ENCODE measurements at regions not wholly inside any gene's neighbourhood (a gene's known extent, or its start where the extent isn't known, plus 50 kb on each side); places are given as distances from the start of the nearest gene placed in this dataset.

- H3K4me3 ChIP-seq = no peak overlapping the region
- H3K27me3 ChIP-seq = no peaks in the 10 kb centered on the region
- H3K9me3 ChIP-seq = no peaks in the 10 kb centered on the region
- H3K27ac ChIP-seq = no peak overlapping the region
- 88 to 90% methylated on average over 2 of the region's 2 CpGs for WGBS, 2 donors
- no peak for TF ChIP-seq CTCF (IDR thresholded peaks at IDR 0.05)
- no peak for TF ChIP-seq POLR2A (IDR thresholded peaks at IDR 0.05)
- H3K36me3 ChIP-seq (ENCODE audit: low read depth, missing control alignments) = no peaks in the 10 kb centered on the region
- intact Hi-C loops (cut with DNase I; ENCODE audit: low total_unique reads) = no loop called here
- DNase-seq = no peak
- no peaks in the 10 kb centered on the region for H3K4me1 ChIP-seq
These were observed 109.9 kb upstream of the DOCK1 start for GRCh38 chr10:126795318-126795717.

GRCh38 chr10:126798649-126799048 lies 106.6 kb upstream of the DOCK1 start:
- WGBS, 2 donors = 72 to 81% methylated on average over 6 to 13 of the region's 13 CpGs
- Histone ChIP-seq H3K36me3 (ENCODE audit: low read depth, missing control alignments) (no peaks in the 10 kb centered on the region), H3K4me3 (no peak overlapping the region), H3K27me3 (no peaks in the 10 kb centered on the region), H3K4me1 (no peaks in the 10 kb centered on the region), H3K9me3 (no peaks in the 10 kb centered on the region), H3K27ac (no peak overlapping the region)
- no peak for DNase-seq
- intact Hi-C loops (cut with DNase I; ENCODE audit: low total_unique reads) = no loop called here
- TF ChIP-seq POLR2A (IDR thresholded peaks at IDR 0.05) = no peak
- no peak for TF ChIP-seq CTCF (IDR thresholded peaks at IDR 0.05)

DNA sequence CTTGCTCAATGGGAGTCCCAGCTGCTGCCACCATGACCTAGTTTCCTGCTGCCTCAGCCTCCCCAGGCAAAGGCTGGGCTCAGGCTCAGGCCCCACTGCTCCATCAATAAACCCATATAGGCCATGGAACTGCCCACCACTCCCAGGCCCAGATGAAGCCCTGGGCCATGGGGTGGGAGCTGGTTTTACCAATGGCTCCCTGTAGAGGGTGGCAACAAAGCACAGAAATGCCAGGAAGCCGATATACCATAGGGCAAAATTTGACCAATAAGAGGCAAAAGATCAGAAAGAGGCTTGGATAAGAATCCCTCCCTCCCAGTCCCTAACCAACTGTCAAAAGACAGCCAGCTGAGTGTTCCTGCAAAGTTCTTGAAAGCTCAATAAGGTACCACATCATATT lies 101.8 kb upstream of the DOCK1 start:
- 86 to 100% methylated on average over 1 of the region's 1 CpG for WGBS, 2 donors
- Histone ChIP-seq H3K4me1 (no peaks in the 10 kb centered on the region), H3K4me3 (no peak overlapping the region), H3K27ac (no peak overlapping the region), H3K27me3 (no peaks in the 10 kb centered on the region), H3K9me3 (no peaks in the 10 kb centered on the region), H3K36me3 (ENCODE audit: low read depth, missing control alignments) (no peaks in the 10 kb centered on the region)
- intact Hi-C loops (cut with DNase I; ENCODE audit: low total_unique reads) = no loop called here
- no peak for DNase-seq
- TF ChIP-seq CTCF (IDR thresholded peaks at IDR 0.05) (no peak), POLR2A (IDR thresholded peaks at IDR 0.05) (no peak)

GRCh38 chr10:126804396-126804795 lies 100.8 kb upstream of the DOCK1 start:
- intact Hi-C loops (cut with DNase I; ENCODE audit: low total_unique reads) = no loop called here
- Histone ChIP-seq H3K27ac (no peak overlapping the region), H3K4me1 (no peaks in the 10 kb centered on the region), H3K4me3 (no peak overlapping the region), H3K36me3 (ENCODE audit: low read depth, missing control alignments) (no peaks in the 10 kb centered on the region), H3K27me3 (no peaks in the 10 kb centered on the region), H3K9me3 (no peaks in the 10 kb centered on the region)
- TF ChIP-seq POLR2A (IDR thresholded peaks at IDR 0.05) = no peak
- TF ChIP-seq CTCF (IDR thresholded peaks at IDR 0.05) = no peak
- 64 to 83% methylated on average over 1 to 2 of the region's 2 CpGs for WGBS, 2 donors
- DNase-seq = no peak

DNA sequence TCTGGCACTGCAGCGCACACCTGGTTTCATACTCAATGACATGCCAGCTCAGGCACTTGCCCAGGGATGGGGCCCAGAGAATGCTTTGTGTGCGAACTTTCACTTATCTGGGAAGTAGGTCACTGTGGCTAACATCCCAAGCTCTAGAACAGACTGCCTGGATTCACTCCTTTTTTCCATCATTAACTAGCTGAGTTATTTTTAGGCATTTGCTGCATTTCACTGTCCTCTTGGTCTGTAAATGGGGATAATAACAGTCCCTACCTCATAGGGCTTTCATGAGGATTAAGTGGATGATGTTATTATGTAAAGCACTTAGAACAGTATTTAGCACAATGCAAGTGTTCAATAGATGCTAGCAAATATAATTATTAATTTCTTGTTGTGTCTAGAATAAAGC lies 98.7 kb upstream of the DOCK1 start:
- no peak for DNase-seq
- H3K4me1 ChIP-seq = no peaks in the 10 kb centered on the region
- no peak overlapping the region for H3K27ac ChIP-seq
- no peak for TF ChIP-seq CTCF (IDR thresholded peaks at IDR 0.05)
- no peak for TF ChIP-seq POLR2A (IDR thresholded peaks at IDR 0.05)
- no peaks in the 10 kb centered on the region for H3K36me3 ChIP-seq (ENCODE audit: low read depth, missing control alignments)
- H3K9me3 ChIP-seq = no peaks in the 10 kb centered on the region
- H3K4me3 ChIP-seq = no peak overlapping the region
- intact Hi-C loops (cut with DNase I; ENCODE audit: low total_unique reads) = no loop called here
- 88 to 100% methylated on average over 1 to 2 of the region's 2 CpGs for WGBS, 2 donors
- no peaks in the 10 kb centered on the region for H3K27me3 ChIP-seq

Measured in testis (tissue), 2 donors.